Right lobe of liver (tissue), 6 donors: ENCODE measurements at regions not wholly inside any gene's neighbourhood (a gene's known extent, or its start where the extent isn't known, plus 50 kb on each side); places are given as distances from the start of the nearest gene placed in this dataset.

ENCODE experiments used
- ATAC-seq, 4 donors: fragments of 200-7000 bp; cut with Tn5 transposase; one replicate each; pipeline ENCODE4 v1.9.1; 2020; ENCODE audit warnings: mild to moderate bottlenecking in 4 of 4, moderate library complexity in 4 of 4
- DNase-seq, 3 donors: peaks; one replicate each; pipeline ENCODE4 v3.0.0-alpha.2; 2020
- H3K27ac ChIP-seq, 3 donors: fragments of 200-600 bp; one replicate each; pipeline ENCODE4 v1.8.0; 2022
- H3K27me3 ChIP-seq, 2 donors: fragments of 200-600 bp; one replicate each; pipeline ENCODE4 v1.8.0; 2022
- H3K36me3 ChIP-seq, 4 donors: fragments of 200-600 bp; sonication (generic) in 1 of 4; one replicate each; pipeline versions ENCODE4 v1.5.1 to v1.8.0; 2017 to 2022; ENCODE audit warnings: control low read depth in 1 of 4
- H3K4me1 ChIP-seq, 4 donors: fragments of 200-600 bp; sonication (generic) in 1 of 4; one replicate each; pipeline versions ENCODE4 v1.5.1 to v1.8.0; 2017 to 2022; ENCODE audit warnings: control low read depth in 1 of 4
- H3K4me3 ChIP-seq, 3 donors: fragments of 200-600 bp; one replicate each; pipeline ENCODE4 v1.8.0; 2022
- H3K9me3 ChIP-seq, 4 donors: fragments of 200-600 bp; sonication (generic) in 1 of 4; one replicate each; pipeline versions ENCODE4 v1.5.1 to v1.8.0; 2017 to 2022; ENCODE audit warnings: control low read depth in 1 of 4
- CTCF ChIP-seq, 4 donors: fragments of 200-600 bp in 3 of 4; fragments of 450-650 bp in 1 of 4; IDR thresholded peaks; one replicate each; pipeline versions ENCODE4 v1.5.1 to v1.8.0; 2016 to 2022; ENCODE audit warnings: antibody characterized with exemption in 4 of 4, mild to moderate bottlenecking in 2 of 4
- POLR2A ChIP-seq: fragments of 450-650 bp; IDR thresholded peaks from one replicate; pipeline ENCODE4 v1.6.1; 2017; ENCODE audit warnings: antibody characterized with exemption, mild to moderate bottlenecking
- WGBS: methylation state at CpG from one replicate; pipeline ENCODE4 v1.1.6; 2018; ENCODE audit warnings: low coverage, low lambda C conversion rate; ENCODE audit not compliant: insufficient coverage; ENCODE audit errors: missing lambda C conversion rate; 5-methylcytosine and 5-hydroxymethylcytosine counted together
- intact Hi-C, 2 donors: fragments of 100-400 bp; cut with DNase I; formaldehyde crosslinking; loops; one replicate each; pipeline versions ENCODE4 v1.11.2 to v1.14.1; 2022
- donor health status: DM: no; HTN: yes; CAD: no.
- donor health status: DM: no; HTN: no; CAD: no.
- donor health status: DM: no; HTN: no; CAD: no.
- donor health status: DM: no; HTN: yes; CAD: no.
- donor health status: DM: no; HTN: yes; CAD: no.

DNA sequence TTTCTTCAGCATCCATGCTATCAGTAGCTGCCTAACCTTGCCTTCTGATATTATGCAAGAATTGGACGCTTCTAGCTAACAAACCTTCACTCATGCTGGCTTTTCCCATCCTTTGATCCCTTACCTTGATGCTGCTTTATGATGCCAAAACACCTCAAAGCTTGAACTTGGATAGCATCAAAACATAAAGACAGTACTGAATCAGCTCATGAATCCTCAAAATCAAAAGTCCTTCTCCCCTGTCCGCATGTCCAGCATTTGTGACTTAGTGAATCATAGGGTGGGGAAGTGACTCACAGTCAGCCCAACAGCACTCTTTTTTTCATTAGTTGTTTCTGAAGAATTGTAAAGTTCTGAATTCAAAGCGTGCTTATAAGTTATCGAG, 89.5 kb upstream of the PIK3CG start:
- H3K36me3 ChIP-seq = no peaks in the 10 kb centered on the region
- no peak for DNase-seq
- no peaks in the 10 kb centered on the region for H3K4me1 ChIP-seq
- H3K27me3 ChIP-seq = no peaks in the 10 kb centered on the region
- no peaks in the 10 kb centered on the region for H3K9me3 ChIP-seq
- 45% methylated on average over 3 of the region's 4 CpGs for WGBS
- H3K4me3 ChIP-seq = no peak overlapping the region
- H3K27ac ChIP-seq = no peak overlapping the region
- intact Hi-C loops = no loop called here
- peak in 1 of 4 donors; percentile 12 for ATAC-seq
- TF ChIP-seq POLR2A = no peak
- no peak for TF ChIP-seq CTCF (IDR thresholded peaks at IDR 0.05)

DNA sequence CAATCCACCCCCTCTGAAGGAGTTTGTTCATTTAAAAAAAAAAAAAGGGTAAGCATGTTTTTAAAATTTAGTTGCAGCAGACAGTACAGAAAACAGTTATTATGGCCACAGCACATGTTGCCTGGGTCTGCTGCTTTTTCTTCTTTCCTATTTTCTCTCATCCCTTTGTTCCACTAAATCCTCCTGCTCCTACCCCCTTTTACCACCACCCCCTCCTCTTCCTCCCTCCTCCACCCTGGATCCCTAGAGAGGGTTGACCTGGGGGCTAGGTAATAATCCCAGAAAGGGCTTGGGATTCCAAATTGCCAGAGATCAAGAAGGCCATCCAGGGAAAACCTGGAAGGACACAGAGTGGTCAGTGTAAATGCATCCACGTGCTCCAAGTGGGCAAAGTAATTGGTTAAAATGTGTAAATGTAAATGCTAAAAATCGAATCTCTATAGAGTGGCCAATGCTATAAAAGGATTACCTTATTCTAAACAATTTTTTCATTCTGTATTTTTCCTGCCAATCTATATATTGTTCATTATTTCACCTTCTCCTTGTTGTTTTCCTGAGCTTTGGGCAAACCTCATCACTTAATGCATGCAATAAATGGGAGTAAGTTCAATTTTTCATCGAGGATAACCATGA, 89.0 kb upstream of the PIK3CG start:
- no peak for DNase-seq
- no peak for TF ChIP-seq POLR2A
- no peak for TF ChIP-seq CTCF (IDR thresholded peaks at IDR 0.05)
- WGBS = 56% methylated on average over 3 of the region's 3 CpGs
- Histone ChIP-seq H3K4me3 (no peak overlapping the region), H3K27me3 (no peaks in the 10 kb centered on the region), H3K27ac (no peak overlapping the region), H3K9me3 (no peaks in the 10 kb centered on the region), H3K4me1 (no peaks in the 10 kb centered on the region), H3K36me3 (no peaks in the 10 kb centered on the region)
- intact Hi-C loops = no loop called here
- ATAC-seq = no peak

DNA sequence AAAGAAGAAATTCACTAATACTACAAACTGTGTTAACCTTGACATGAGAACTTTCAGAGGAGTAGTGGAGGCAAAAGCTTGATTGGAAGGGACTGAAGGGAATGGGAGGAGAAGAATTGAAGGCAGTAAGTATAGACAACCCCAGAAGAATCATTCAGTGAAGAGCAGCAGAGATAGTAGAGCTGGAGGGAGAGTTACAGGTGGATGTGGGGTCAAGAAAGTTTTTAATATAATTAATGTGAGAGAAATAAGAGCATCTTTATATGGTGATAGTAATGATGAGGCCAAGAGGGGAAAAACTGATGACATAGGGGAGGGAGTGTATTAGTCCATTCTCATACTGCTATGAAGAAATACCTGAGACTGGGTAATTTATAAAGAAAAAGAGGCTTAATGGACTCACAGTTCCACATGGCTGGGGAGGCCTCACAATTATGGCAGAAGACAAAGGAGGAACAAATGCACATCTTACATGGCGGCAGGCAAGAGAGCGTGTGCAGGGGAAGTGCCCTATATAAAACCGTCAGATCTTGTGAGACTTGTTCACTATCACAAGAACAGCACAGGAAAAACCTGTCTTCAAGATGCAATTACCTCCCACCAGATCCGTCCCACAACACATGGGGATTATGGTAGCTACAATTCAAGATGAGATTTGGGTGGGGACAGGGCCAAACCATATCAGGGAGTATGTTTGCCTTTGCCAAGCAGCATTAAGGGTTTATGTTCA, 88.3 kb upstream of the PIK3CG start:
- intact Hi-C loops = no loop called here

GRCh38 chr7:106777674-106778299, 87.3 kb upstream of the PIK3CG start:
- no peak for ATAC-seq
- WGBS = 54% methylated on average over 4 of the region's 7 CpGs
- Histone ChIP-seq H3K9me3 (no peaks in the 10 kb centered on the region), H3K27me3 (no peaks in the 10 kb centered on the region), H3K4me1 (no peaks in the 10 kb centered on the region), H3K4me3 (no peak overlapping the region), H3K27ac (no peak overlapping the region), H3K36me3 (no peaks in the 10 kb centered on the region)
- intact Hi-C loops = no loop called here
- TF ChIP-seq CTCF (IDR thresholded peaks at IDR 0.05) (no peak), POLR2A (no peak)
- DNase-seq = no peak

More for the DNA sequence above, 88.3 kb upstream of the PIK3CG start:
- Histone ChIP-seq H3K9me3 (no peaks in the 10 kb centered on the region), H3K27me3 (no peaks in the 10 kb centered on the region), H3K4me3 (no peak overlapping the region), H3K36me3 (no peaks in the 10 kb centered on the region), H3K4me1 (no peaks in the 10 kb centered on the region), H3K27ac (no peak overlapping the region)
- TF ChIP-seq CTCF (IDR thresholded peaks at IDR 0.05) (no peak), POLR2A (no peak)
- ATAC-seq (no peak), DNase-seq (no peak)
- 75% methylated on average over 2 of the region's 4 CpGs for WGBS
